HL-60 (cell line): ENCODE measurements at regions not wholly inside any gene's neighbourhood (a gene's known extent, or its start where the extent isn't known, plus 50 kb on each side); places are given as distances from the start of the nearest gene placed in this dataset.

ENCODE experiments used
- DNase-seq, 2 experiments: peaks; one replicate each; pipeline ENCODE4 v3.0.0-alpha.2; 2010 to 2020; ENCODE audit warnings: low read depth in 1 of 2, low spot score in 1 of 2
- H3K27ac ChIP-seq: fragments of 250-450 bp; sonication (Bioruptor Pico); replicated peaks from 2 replicates; pipeline ENCODE4 v1.5.1; 2020; ENCODE audit warnings: mild to moderate bottlenecking, moderate library complexity
- H3K27me3 ChIP-seq: fragments of 250-450 bp; sonication (Bioruptor Pico); 2 replicates; pipeline ENCODE4 v1.5.1; 2021; ENCODE audit warnings: mild to moderate bottlenecking, moderate library complexity; ENCODE audit not compliant: insufficient read depth, poor library complexity, severe bottlenecking
- H3K4me3 ChIP-seq: replicated peaks from 2 replicates; pipeline ENCODE4 v1.5.1; 2011; ENCODE audit warnings: mild to moderate bottlenecking, control low read depth, low read length; ENCODE audit not compliant: insufficient read depth
- GABPA ChIP-seq: IDR thresholded peaks from 2 replicates; pipeline ENCODE4 v1.6.1; 2012; ENCODE audit warnings: low read depth
- POLR2AphosphoS5 ChIP-seq: IDR thresholded peaks from 2 replicates; pipeline ENCODE4 v1.6.1; 2012; ENCODE audit warnings: low read depth
- SPI1 ChIP-seq: IDR thresholded peaks from 2 replicates; pipeline ENCODE4 v1.6.1; 2012; ENCODE audit warnings: low read depth, mild to moderate bottlenecking, borderline replicate concordance
- TF ChIP-seq, protein P1 (sequence below): IDR thresholded peaks from 2 replicates; pipeline ENCODE4 v1.6.1; 2012; ENCODE audit warnings: low read depth; ENCODE audit not compliant: insufficient replicate concordance
- TF ChIP-seq, protein P2 (sequence below): IDR thresholded peaks from one replicate; pipeline ENCODE4 v1.5.1; 2011; ENCODE audit warnings: low read length, control low read depth, inconsistent platforms; ENCODE audit not compliant: insufficient read depth

DNA sequence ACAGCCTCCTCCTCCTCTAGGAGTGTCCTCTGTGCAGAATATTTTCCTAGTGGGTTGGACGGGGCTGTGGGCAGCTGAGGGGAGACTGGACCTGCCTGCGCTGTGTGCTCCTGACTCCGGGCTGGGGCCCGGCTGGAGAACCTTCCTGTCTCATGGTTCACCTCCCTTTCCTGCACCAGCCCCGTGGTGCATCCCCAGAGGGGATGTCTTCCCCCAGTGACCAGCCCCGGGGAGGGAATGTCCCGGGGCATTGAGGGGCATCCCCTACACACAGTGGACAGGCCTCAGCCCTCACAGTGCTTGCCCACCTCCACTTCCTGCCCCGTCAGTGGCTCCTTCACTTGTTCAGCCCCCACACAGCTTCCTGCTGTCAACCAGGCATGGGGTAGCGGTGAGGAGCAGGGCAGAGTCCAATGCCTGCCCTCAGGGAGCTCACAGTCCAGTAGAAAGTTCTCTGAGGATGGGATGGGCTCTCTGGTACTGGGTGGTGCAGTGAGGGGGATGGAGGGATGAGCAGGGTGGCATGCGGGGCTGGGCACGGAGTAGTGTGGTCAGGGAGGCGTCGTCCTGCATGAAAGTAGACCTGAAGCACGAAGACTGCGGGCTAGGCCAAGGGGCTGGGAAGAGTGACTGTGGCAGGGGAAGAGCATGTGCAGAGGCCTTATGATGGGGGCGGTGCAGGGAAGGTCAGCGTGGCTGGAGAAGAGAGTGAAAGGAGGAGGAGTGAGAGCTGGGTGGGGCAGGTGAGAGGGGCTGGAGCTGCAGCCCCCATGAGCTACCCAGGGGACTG, 52.1 kb upstream of the PITX1 start:
- H3K27me3 ChIP-seq, result no peaks in the 10 kb centered on the region
- no peak overlapping the region for H3K27ac ChIP-seq
- no peak for TF ChIP-seq SPI1
- no peak for TF ChIP-seq GABPA
- TF ChIP-seq, protein P1, sequence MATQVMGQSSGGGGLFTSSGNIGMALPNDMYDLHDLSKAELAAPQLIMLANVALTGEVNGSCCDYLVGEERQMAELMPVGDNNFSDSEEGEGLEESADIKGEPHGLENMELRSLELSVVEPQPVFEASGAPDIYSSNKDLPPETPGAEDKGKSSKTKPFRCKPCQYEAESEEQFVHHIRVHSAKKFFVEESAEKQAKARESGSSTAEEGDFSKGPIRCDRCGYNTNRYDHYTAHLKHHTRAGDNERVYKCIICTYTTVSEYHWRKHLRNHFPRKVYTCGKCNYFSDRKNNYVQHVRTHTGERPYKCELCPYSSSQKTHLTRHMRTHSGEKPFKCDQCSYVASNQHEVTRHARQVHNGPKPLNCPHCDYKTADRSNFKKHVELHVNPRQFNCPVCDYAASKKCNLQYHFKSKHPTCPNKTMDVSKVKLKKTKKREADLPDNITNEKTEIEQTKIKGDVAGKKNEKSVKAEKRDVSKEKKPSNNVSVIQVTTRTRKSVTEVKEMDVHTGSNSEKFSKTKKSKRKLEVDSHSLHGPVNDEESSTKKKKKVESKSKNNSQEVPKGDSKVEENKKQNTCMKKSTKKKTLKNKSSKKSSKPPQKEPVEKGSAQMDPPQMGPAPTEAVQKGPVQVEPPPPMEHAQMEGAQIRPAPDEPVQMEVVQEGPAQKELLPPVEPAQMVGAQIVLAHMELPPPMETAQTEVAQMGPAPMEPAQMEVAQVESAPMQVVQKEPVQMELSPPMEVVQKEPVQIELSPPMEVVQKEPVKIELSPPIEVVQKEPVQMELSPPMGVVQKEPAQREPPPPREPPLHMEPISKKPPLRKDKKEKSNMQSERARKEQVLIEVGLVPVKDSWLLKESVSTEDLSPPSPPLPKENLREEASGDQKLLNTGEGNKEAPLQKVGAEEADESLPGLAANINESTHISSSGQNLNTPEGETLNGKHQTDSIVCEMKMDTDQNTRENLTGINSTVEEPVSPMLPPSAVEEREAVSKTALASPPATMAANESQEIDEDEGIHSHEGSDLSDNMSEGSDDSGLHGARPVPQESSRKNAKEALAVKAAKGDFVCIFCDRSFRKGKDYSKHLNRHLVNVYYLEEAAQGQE, result no peak
- TF ChIP-seq, protein P2, sequence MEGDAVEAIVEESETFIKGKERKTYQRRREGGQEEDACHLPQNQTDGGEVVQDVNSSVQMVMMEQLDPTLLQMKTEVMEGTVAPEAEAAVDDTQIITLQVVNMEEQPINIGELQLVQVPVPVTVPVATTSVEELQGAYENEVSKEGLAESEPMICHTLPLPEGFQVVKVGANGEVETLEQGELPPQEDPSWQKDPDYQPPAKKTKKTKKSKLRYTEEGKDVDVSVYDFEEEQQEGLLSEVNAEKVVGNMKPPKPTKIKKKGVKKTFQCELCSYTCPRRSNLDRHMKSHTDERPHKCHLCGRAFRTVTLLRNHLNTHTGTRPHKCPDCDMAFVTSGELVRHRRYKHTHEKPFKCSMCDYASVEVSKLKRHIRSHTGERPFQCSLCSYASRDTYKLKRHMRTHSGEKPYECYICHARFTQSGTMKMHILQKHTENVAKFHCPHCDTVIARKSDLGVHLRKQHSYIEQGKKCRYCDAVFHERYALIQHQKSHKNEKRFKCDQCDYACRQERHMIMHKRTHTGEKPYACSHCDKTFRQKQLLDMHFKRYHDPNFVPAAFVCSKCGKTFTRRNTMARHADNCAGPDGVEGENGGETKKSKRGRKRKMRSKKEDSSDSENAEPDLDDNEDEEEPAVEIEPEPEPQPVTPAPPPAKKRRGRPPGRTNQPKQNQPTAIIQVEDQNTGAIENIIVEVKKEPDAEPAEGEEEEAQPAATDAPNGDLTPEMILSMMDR, result no peak
- no peak for TF ChIP-seq POLR2AphosphoS5
- no peak for DNase-seq
- H3K4me3 ChIP-seq, result no peak overlapping the region

- Histone ChIP-seq H3K4me3 (no peak overlapping the region), H3K27me3 (no peaks in the 10 kb centered on the region), H3K27ac (no peak overlapping the region)
- DNase-seq, result no peak
- TF ChIP-seq POLR2AphosphoS5 (no peak), SPI1 (no peak), GABPA (no peak)
- TF ChIP-seq, protein P2, result no peak
- TF ChIP-seq, protein P1, result no peak
These were observed 51.3 kb upstream of the PITX1 start for GRCh38 chr5:135085133-135085935.
